ENCODE measurements at regions not wholly inside any gene's neighbourhood (a gene's known extent, or its start where the extent isn't known, plus 50 kb on each side); places are given as distances from the start of the nearest gene placed in this dataset.

GRCh38 chr11:122229481-122230384, 113.7 kb upstream of the BLID start:
- no peaks in the 10 kb centered on the region for H3K9me3 ChIP-seq
- ChIA-PET CTCF (no interaction called here), POLR2A (no interaction called here)
- intact Hi-C loops (cut with micrococcal nuclease; ENCODE audit: unreplicated experiment) = no loop called here
- peak; percentile 65 to 79 for DNase-seq
- BruUV-seq (replicated peaks) = no TSS peak
- no peaks in the 10 kb centered on the region for H3K36me3 ChIP-seq (ENCODE audit: control insufficient read depth, insufficient read depth, low read length)
- H3K4me3 Mint-ChIP-seq (ENCODE audit: unreplicated experiment) = peak overlapping the region; percentile 27
- H3K27me3 ChIP-seq (replicated peaks; ENCODE audit: control insufficient read depth, insufficient read depth, low read length) = no peaks in the 10 kb centered on the region
- H3K4me3 ChIP-seq (ENCODE audit: low read depth, low read length) = no peak overlapping the region; the same call in 1 of the 2 replicates
- H3K9me3 Mint-ChIP-seq (ENCODE audit: unreplicated experiment) = no peaks in the 10 kb centered on the region
- H3K36me3 Mint-ChIP-seq (ENCODE audit: insufficient read depth, unreplicated experiment) = no peaks in the 10 kb centered on the region
- H3K4me1 ChIP-seq = peaks cover 11% of the 10 kb centered on the region
- H3K27me3 Mint-ChIP-seq (ENCODE audit: insufficient read depth, unreplicated experiment) = no peaks in the 10 kb centered on the region
- TF ChIP-seq CTCF (IDR thresholded peaks at IDR 0.05; ENCODE audit: insufficient read depth in 1 of 2, low read depth in 1 of 2, low read length in 1 of 2, severe bottlenecking in 1 of 2, unreplicated experiment in 1 of 2) = no peak
- H3K27ac Mint-ChIP-seq (ENCODE audit: unreplicated experiment) = no peak overlapping the region
- peaks cover 5% of the 10 kb centered on the region for H3K4me1 Mint-ChIP-seq (ENCODE audit: low read depth, unreplicated experiment)

GRCh38 chr11:122229078-122229477, 113.1 kb upstream of the BLID start:
- no TSS peak for BruUV-seq (replicated peaks)
- H3K27ac Mint-ChIP-seq (ENCODE audit: unreplicated experiment) = no peak overlapping the region
- no peaks in the 10 kb centered on the region for H3K9me3 Mint-ChIP-seq (ENCODE audit: unreplicated experiment)
- peaks cover 11% of the 10 kb centered on the region for H3K4me1 ChIP-seq
- no peak for TF ChIP-seq CTCF (IDR thresholded peaks at IDR 0.05; ENCODE audit: insufficient read depth in 1 of 2, low read depth in 1 of 2, low read length in 1 of 2, severe bottlenecking in 1 of 2, unreplicated experiment in 1 of 2)
- intact Hi-C loops (cut with micrococcal nuclease; ENCODE audit: unreplicated experiment) = no loop called here
- no peak overlapping the region for H3K4me3 ChIP-seq (ENCODE audit: low read depth, low read length)
- H3K27me3 Mint-ChIP-seq (ENCODE audit: insufficient read depth, unreplicated experiment) = no peaks in the 10 kb centered on the region
- no peaks in the 10 kb centered on the region for H3K36me3 Mint-ChIP-seq (ENCODE audit: insufficient read depth, unreplicated experiment)
- no peaks in the 10 kb centered on the region for H3K36me3 ChIP-seq (ENCODE audit: control insufficient read depth, insufficient read depth, low read length)
- no peaks in the 10 kb centered on the region for H3K27me3 ChIP-seq (replicated peaks; ENCODE audit: control insufficient read depth, insufficient read depth, low read length)
- DNase-seq = no peak
- H3K9me3 ChIP-seq = no peaks in the 10 kb centered on the region
- POLR2A ChIA-PET = no interaction called here
- no peak overlapping the region for H3K4me3 Mint-ChIP-seq (ENCODE audit: unreplicated experiment)
- peaks cover 5% of the 10 kb centered on the region for H3K4me1 Mint-ChIP-seq (ENCODE audit: low read depth, unreplicated experiment)
- CTCF ChIA-PET = no interaction called here

GRCh38 chr11:122226810-122227379, 110.9 kb upstream of the BLID start:
- H3K4me1 ChIP-seq = peaks cover 11% of the 10 kb centered on the region
- CTCF ChIA-PET = no interaction called here
- H3K36me3 ChIP-seq (ENCODE audit: control insufficient read depth, insufficient read depth, low read length) = no peaks in the 10 kb centered on the region
- H3K27ac Mint-ChIP-seq (ENCODE audit: unreplicated experiment) = no peak overlapping the region
- no peaks in the 10 kb centered on the region for H3K27me3 ChIP-seq (replicated peaks; ENCODE audit: control insufficient read depth, insufficient read depth, low read length)
- POLR2A ChIA-PET = no interaction called here
- DNase-seq = no peak
- intact Hi-C loops (cut with micrococcal nuclease; ENCODE audit: unreplicated experiment) = no loop called here
- H3K4me3 Mint-ChIP-seq (ENCODE audit: unreplicated experiment) = no peak overlapping the region
- no peaks in the 10 kb centered on the region for H3K36me3 Mint-ChIP-seq (ENCODE audit: insufficient read depth, unreplicated experiment)
- H3K4me1 Mint-ChIP-seq (ENCODE audit: low read depth, unreplicated experiment) = peaks cover 5% of the 10 kb centered on the region
- H3K4me3 ChIP-seq (ENCODE audit: low read depth, low read length) = no peak overlapping the region
- no peak for TF ChIP-seq CTCF (IDR thresholded peaks at IDR 0.05; ENCODE audit: insufficient read depth in 1 of 2, low read depth in 1 of 2, low read length in 1 of 2, severe bottlenecking in 1 of 2, unreplicated experiment in 1 of 2)
- no TSS peak for BruUV-seq (replicated peaks)
- H3K9me3 Mint-ChIP-seq (ENCODE audit: unreplicated experiment) = no peaks in the 10 kb centered on the region
- no peaks in the 10 kb centered on the region for H3K27me3 Mint-ChIP-seq (ENCODE audit: insufficient read depth, unreplicated experiment)
- no peaks in the 10 kb centered on the region for H3K9me3 ChIP-seq

Data from Caco-2 (cell line).